ENCODE measurements at regions not wholly inside any gene's neighbourhood (a gene's known extent, or its start where the extent isn't known, plus 50 kb on each side); places are given as distances from the start of the nearest gene placed in this dataset.
"Not testable (repeated sequence)": the region's sequence is repeated elsewhere in the genome, so short reads cannot be mapped to it uniquely, and the experiment has no call there.

GRCh38 chr2:59804732-59805131 is 748.7 kb downstream of the BCL11A start:
- no peak for DNase-seq (ENCODE audit: low read depth, low spot score)

GRCh38 chr2:59803586-59803985 is 749.9 kb downstream of the BCL11A start:
- DNase-seq (ENCODE audit: low read depth, low spot score): no peak

- DNase-seq (ENCODE audit: low read depth, low spot score): no peak
These were observed 754.7 kb downstream of the BCL11A start for GRCh38 chr2:59798687-59799232.

GRCh38 chr2:59791004-59791618 is 762.3 kb downstream of the BCL11A start:
- DNase-seq (ENCODE audit: low read depth, low spot score): no peak

GRCh38 chr2:59790186-59791003 is 763.1 kb downstream of the BCL11A start:
- DNase-seq (ENCODE audit: low read depth, low spot score): no peak

GRCh38 chr2:59789523-59789922 is 763.9 kb downstream of the BCL11A start:
- no peak for DNase-seq (ENCODE audit: low read depth, low spot score)

- no peak for DNase-seq (ENCODE audit: low read depth, low spot score)
These were observed 766.4 kb downstream of the BCL11A start for GRCh38 chr2:59787095-59787494.

- no peak for DNase-seq (ENCODE audit: low read depth, low spot score)
These were observed 766.8 kb downstream of the BCL11A start for GRCh38 chr2:59786684-59787083.

GRCh38 chr2:59779571-59779970 is 773.9 kb downstream of the BCL11A start:
- DNase-seq (ENCODE audit: low read depth, low spot score): no peak

- DNase-seq (ENCODE audit: low read depth, low spot score): no peak
These were observed 776.3 kb downstream of the BCL11A start for GRCh38 chr2:59777120-59777519.

GRCh38 chr2:59776726-59777008 is 776.8 kb downstream of the BCL11A start:
- DNase-seq (ENCODE audit: low read depth, low spot score): no peak

GRCh38 chr2:59774821-59775433 is 778.5 kb downstream of the BCL11A start:
- DNase-seq (ENCODE audit: low read depth, low spot score): no peak

GRCh38 chr2:59770651-59771050 is 782.8 kb downstream of the BCL11A start:
- DNase-seq (ENCODE audit: low read depth, low spot score): no peak

- no peak for DNase-seq (ENCODE audit: low read depth, low spot score)
These were observed 791.5 kb downstream of the BCL11A start for GRCh38 chr2:59761966-59762365.

GRCh38 chr2:59756150-59756549 is 797.3 kb downstream of the BCL11A start:
- DNase-seq (ENCODE audit: low read depth, low spot score): no peak

GRCh38 chr2:59754011-59754735 is 799.3 kb downstream of the BCL11A start:
- DNase-seq (ENCODE audit: low read depth, low spot score): no peak

- DNase-seq (ENCODE audit: low read depth, low spot score): no peak
These were observed 800.9 kb downstream of the BCL11A start for GRCh38 chr2:59752512-59752911.

GRCh38 chr2:59752071-59752470 is 801.4 kb downstream of the BCL11A start:
- DNase-seq (ENCODE audit: low read depth, low spot score): no peak

GRCh38 chr2:59751214-59751613 is 802.2 kb downstream of the BCL11A start:
- not testable (repeated sequence) for DNase-seq (ENCODE audit: low read depth, low spot score)

- DNase-seq (ENCODE audit: low read depth, low spot score): no peak
These were observed 807.2 kb downstream of the BCL11A start for GRCh38 chr2:59746291-59746690.

- no peak for DNase-seq (ENCODE audit: low read depth, low spot score)
These were observed 808.4 kb downstream of the BCL11A start for GRCh38 chr2:59745085-59745484.

- no peak for DNase-seq (ENCODE audit: low read depth, low spot score)
These were observed 809.0 kb downstream of the BCL11A start for GRCh38 chr2:59744436-59744835.
